GM12878 (cell line): ENCODE measurements at regions not wholly inside any gene's neighbourhood (a gene's known extent, or its start where the extent isn't known, plus 50 kb on each side); places are given as distances from the start of the nearest gene placed in this dataset.

ENCODE experiments used
- ATAC-seq: fragments of 200-7000 bp; cut with Tn5 transposase; 3 replicates; pipeline ENCODE4 v1.9.1; 2020; ENCODE audit warnings: mild to moderate bottlenecking, moderate library complexity
- BruUV-seq: library from RNA; stranded (reverse); fragments of 400-500 nt; replicated peaks from 2 replicates; lab custom pipeline; 2021; lab: Mats Ljungman, UMichigan
- CTCF ChIA-PET: fragments of 300-600 bp; sonication (Branson Sonifier 250); formaldehyde crosslinking; extraction: SDS; loops from one replicate; lab custom pipeline; 2021; ENCODE audit warnings: inconsistent platforms; lab: Yijun Ruan, JAX
- POLR2A ChIA-PET: fragments of 350-600 bp; formaldehyde crosslinking; extraction: SDS; loops from one replicate; lab custom pipeline; 2021; ENCODE audit warnings: inconsistent platforms; lab: Charles Lee
- RAD21 ChIA-PET: fragments of 300-600 bp; sonication (Branson Sonifier 250); formaldehyde crosslinking; loops from one replicate; lab custom pipeline; 2023; ENCODE audit warnings: antibody characterized with exemption; ENCODE audit not compliant: unreplicated experiment; lab: Charles Lee
- SMC1A ChIA-PET: fragments of 300-600 bp; sonication (Branson Sonifier 250); formaldehyde crosslinking; loops from one replicate; lab custom pipeline; 2023; ENCODE audit not compliant: unreplicated experiment, uncharacterized antibody; lab: Charles Lee
- DNase-seq: peaks from one replicate; pipeline ENCODE4 v3.0.0-alpha.2; 2011; ENCODE audit warnings: low read depth, low spot score
- FAIRE-seq: peaks from 3 replicates; lab custom pipeline; 2011; peaks lifted over from hg19 to GRCh38; lab: Jason Lieb, UNC
- H2AFZ ChIP-seq: 2 replicates; pipeline ENCODE4 v1.6.0; 2011; ENCODE audit warnings: low read depth, low read length, control low read depth; ENCODE audit not compliant: control insufficient read depth
- H3K27ac ChIP-seq: 2 replicates; pipeline ENCODE4 v1.5.1; 2011; ENCODE audit warnings: control low read depth; ENCODE audit not compliant: control insufficient read depth, insufficient read depth
- H3K27me3 ChIP-seq, 2 experiments: replicated peaks in 1 of 2; 2 replicates each; pipeline versions ENCODE4 v1.6.0 to v1.6.1; 2011; ENCODE audit warnings: low read length in 1 of 2; ENCODE audit not compliant: control insufficient read depth in 2 of 2, insufficient read depth in 2 of 2
- H3K36me3 ChIP-seq, 2 experiments: 2 replicates each; pipeline ENCODE4 v1.5.1; 2011; ENCODE audit warnings: low read length in 1 of 2; ENCODE audit not compliant: control insufficient read depth in 2 of 2, insufficient read depth in 2 of 2
- H3K4me1 ChIP-seq: 2 replicates; pipeline ENCODE4 v1.6.1; 2011; ENCODE audit warnings: mild to moderate bottlenecking, low read length, moderate library complexity, mixed read lengths; ENCODE audit not compliant: control insufficient read depth, insufficient read depth
- H3K4me2 ChIP-seq: 2 replicates; pipeline ENCODE4 v1.6.0; 2011; ENCODE audit warnings: control low read depth; ENCODE audit not compliant: control insufficient read depth, insufficient read depth
- H3K4me3 ChIP-seq: fragments of 200-600 bp; sonication (generic); 2 replicates; pipeline ENCODE4 v1.5.1; 2016
- H3K79me2 ChIP-seq: 2 replicates; pipeline ENCODE4 v1.6.0; 2011; ENCODE audit warnings: low read length; ENCODE audit not compliant: control insufficient read depth, insufficient read depth
- H3K9ac ChIP-seq: 2 replicates; pipeline ENCODE4 v1.8.0; 2011; ENCODE audit warnings: low read length, control low read depth, mixed read lengths; ENCODE audit not compliant: control insufficient read depth, insufficient read depth
- H3K9me3 ChIP-seq: replicated peaks from 3 replicates; pipeline ENCODE4 v1.5.1; 2011; ENCODE audit warnings: mild to moderate bottlenecking, low read length; ENCODE audit not compliant: control insufficient read depth, insufficient read depth
- H4K20me1 ChIP-seq: 2 replicates; pipeline ENCODE4 v1.6.0; 2011; ENCODE audit not compliant: control insufficient read depth, insufficient read depth
- BCL11A ChIP-seq: IDR thresholded peaks from 2 replicates; pipeline ENCODE4 v1.6.1; 2011; ENCODE audit warnings: low read depth, low read length
- HSF1 ChIP-seq: fragments of 150-350 bp; IDR thresholded peaks from 2 replicates; pipeline ENCODE4 v1.6.1; 2014; ENCODE audit warnings: mild to moderate bottlenecking, low read depth, low read length
- MTA2 ChIP-seq: fragments of 450-650 bp; IDR thresholded peaks from 2 replicates; pipeline ENCODE4 v1.6.1; 2016; ENCODE audit warnings: low read depth, mild to moderate bottlenecking, moderate library complexity
- MYC ChIP-seq: IDR thresholded peaks from 2 replicates; pipeline ENCODE4 v1.6.1; 2011; ENCODE audit warnings: mild to moderate bottlenecking, low read length, moderate library complexity, inconsistent platforms; ENCODE audit not compliant: insufficient read depth, insufficient replicate concordance, insufficient read length, severe bottlenecking
- NR2F1 ChIP-seq: fragments of 450-650 bp; conservative IDR thresholded peaks from 2 replicates; pipeline ENCODE4 v1.6.1; 2017; ENCODE audit warnings: mild to moderate bottlenecking
- NRF1 ChIP-seq: conservative IDR thresholded peaks from 2 replicates; pipeline ENCODE4 v1.6.1; 2011; ENCODE audit warnings: mild to moderate bottlenecking, low read depth, low read length, improper control_type of control experiment
- RAD21 ChIP-seq: IDR thresholded peaks from 2 replicates; pipeline ENCODE4 v1.6.1; 2011; ENCODE audit warnings: mild to moderate bottlenecking, low read depth, low read length, moderate library complexity; ENCODE audit not compliant: insufficient read depth
- RUNX3 ChIP-seq: IDR thresholded peaks from 2 replicates; pipeline ENCODE4 v1.6.1; 2012; ENCODE audit warnings: low read length, inconsistent platforms
- ZNF687 ChIP-seq: fragments of 450-650 bp; IDR thresholded peaks from 2 replicates; pipeline ENCODE4 v1.6.1; 2017; ENCODE audit warnings: mild to moderate bottlenecking, moderate library complexity
- ZZZ3 ChIP-seq: IDR thresholded peaks from 2 replicates; pipeline ENCODE4 v1.6.1; 2011; ENCODE audit warnings: low read depth; ENCODE audit not compliant: control insufficient read depth, insufficient read length
- WGBS: methylation state at CpG from one replicate; pipeline ENCODE4 v1.1.6; 2016; ENCODE audit warnings: low lambda C conversion rate; ENCODE audit not compliant: insufficient replicate concordance, insufficient coverage; ENCODE audit errors: missing lambda C conversion rate; 5-methylcytosine and 5-hydroxymethylcytosine counted together
- in situ Hi-C: fragments of 300-500 bp; cut with MboI; formaldehyde crosslinking; loops from 9 replicates; pipeline ENCODE4 v1.14.3; 2018; ENCODE audit warnings: mixed read lengths
- intact Hi-C: fragments of 100-400 bp; cut with micrococcal nuclease; formaldehyde crosslinking; loops from one replicate; pipeline ENCODE4 v1.14.2; 2022; ENCODE audit not compliant: unreplicated experiment

GRCh38 chr16:17926461-17926860, 410.1 kb downstream of the NPIPA8 start:
- Histone ChIP-seq H3K9ac (no peak overlapping the region), H2AFZ (no peak overlapping the region), H3K9me3 (no peaks in the 10 kb centered on the region; the same call in 2 of the 3 replicates), H3K79me2 (no peaks in the 10 kb centered on the region), H3K4me3 (no peak overlapping the region), H3K27me3 (no peaks in the 10 kb centered on the region), H3K36me3 (no peaks in the 10 kb centered on the region), H3K27ac (no peak overlapping the region), H4K20me1 (no peaks in the 10 kb centered on the region), H3K4me2 (no peak overlapping the region)
- ATAC-seq (no peak), FAIRE-seq (no peak), DNase-seq (no peak)
- ChIA-PET RAD21 (no interaction called here), CTCF (no interaction called here), POLR2A (no interaction called here)
- BruUV-seq = no TSS peak
- WGBS = 51% methylated on average over 5 of the region's 5 CpGs
- in situ Hi-C loops = loop anchor here (25.0 kb wide), 1 partner anchor 836 kb away; no protein-coding TSS in a partner anchor
- intact Hi-C loops = no loop called here
- TF ChIP-seq MTA2 (no peak), NR2F1 (no peak), ZNF687 (no peak), BCL11A (no peak), RAD21 (no peak), HSF1 (no peak), ZZZ3 (no peak), NRF1 (no peak), MYC (no peak), RUNX3 (no peak)
- TF ChIP-seq, all 136 proteins: peak for 0
- H3K4me1 ChIP-seq = no peaks in the 10 kb centered on the region
- SMC1A ChIA-PET = no interaction called here
